ENCODE measurements at regions not wholly inside any gene's neighbourhood (a gene's known extent, or its start where the extent isn't known, plus 50 kb on each side); places are given as distances from the start of the nearest gene placed in this dataset.
A peak's percentile ranks its signal among the peaks of the same experiment; 100 is the strongest.
"Not testable (repeated sequence)": the region's sequence is repeated elsewhere in the genome, so short reads cannot be mapped to it uniquely, and the experiment has no call there.

GRCh38 chr12:112615196-112615595 is 176.4 kb upstream of the RPH3A start:
- no peak for DNase-seq (ENCODE audit: low spot score)
- no peak for FAIRE-seq

GRCh38 chr12:112616469-112617152 is 174.9 kb upstream of the RPH3A start:
- FAIRE-seq, result no peak

GRCh38 chr12:112617153-112617505 is 174.4 kb upstream of the RPH3A start:
- DNase-seq (ENCODE audit: low spot score) (no peak), FAIRE-seq (no peak)

More at GRCh38 chr12:112616469-112617152, 174.9 kb upstream of the RPH3A start:
- DNase-seq (ENCODE audit: low spot score), result no peak

GRCh38 chr12:112627851-112628250 is 163.7 kb upstream of the RPH3A start:
- DNase-seq (ENCODE audit: low spot score) (no peak), FAIRE-seq (no peak)

GRCh38 chr12:112631974-112632373 is 159.6 kb upstream of the RPH3A start:
- FAIRE-seq, result not testable (repeated sequence)

GRCh38 chr12:112635036-112635435 is 156.5 kb upstream of the RPH3A start:
- DNase-seq (ENCODE audit: low spot score), result no peak
- no peak for FAIRE-seq

More at GRCh38 chr12:112631974-112632373, 159.6 kb upstream of the RPH3A start:
- not testable (repeated sequence) for DNase-seq (ENCODE audit: low spot score)

GRCh38 chr12:112638420-112638819 is 153.1 kb upstream of the RPH3A start:
- FAIRE-seq, result no peak
- no peak for DNase-seq (ENCODE audit: low spot score)

GRCh38 chr12:112645586-112645985 is 146.0 kb upstream of the RPH3A start:
- no peak for DNase-seq (ENCODE audit: low spot score)
- FAIRE-seq, result no peak

- DNase-seq (ENCODE audit: low spot score), result no peak
- no peak for FAIRE-seq
Observed at GRCh38 chr12:112656141-112656540, 135.4 kb upstream of the RPH3A start.

- peak; percentile 53 for DNase-seq (ENCODE audit: low spot score)
Observed at GRCh38 chr12:112664569-112664968, 127.0 kb upstream of the RPH3A start.

GRCh38 chr12:112665958-112666357 is 125.6 kb upstream of the RPH3A start:
- DNase-seq (ENCODE audit: low spot score) (no peak), FAIRE-seq (no peak)

More at GRCh38 chr12:112664569-112664968, 127.0 kb upstream of the RPH3A start:
- FAIRE-seq, result no peak

GRCh38 chr12:112671564-112671963 is 120.0 kb upstream of the RPH3A start:
- DNase-seq (ENCODE audit: low spot score) (no peak), FAIRE-seq (no peak)

- FAIRE-seq (no peak), DNase-seq (ENCODE audit: low spot score) (no peak)
Observed at GRCh38 chr12:112674539-112674938, 117.0 kb upstream of the RPH3A start.

- FAIRE-seq, result no peak
- DNase-seq (ENCODE audit: low spot score), result no peak
Observed at GRCh38 chr12:112676507-112676906, 115.0 kb upstream of the RPH3A start.

GRCh38 chr12:112677050-112677765 is 114.3 kb upstream of the RPH3A start:
- FAIRE-seq, result no peak
- DNase-seq (ENCODE audit: low spot score), result no peak

- DNase-seq (ENCODE audit: low spot score) (no peak), FAIRE-seq (no peak)
Observed at GRCh38 chr12:112680993-112681392, 110.6 kb upstream of the RPH3A start.

GRCh38 chr12:112682586-112682985 is 109.0 kb upstream of the RPH3A start:
- DNase-seq (ENCODE audit: low spot score), result no peak
- no peak for FAIRE-seq

- no peak for FAIRE-seq
Observed at GRCh38 chr12:112684742-112685141, 106.8 kb upstream of the RPH3A start.

GRCh38 chr12:112685321-112685720 is 106.2 kb upstream of the RPH3A start:
- FAIRE-seq, result no peak
- DNase-seq (ENCODE audit: low spot score), result no peak

More at GRCh38 chr12:112684742-112685141, 106.8 kb upstream of the RPH3A start:
- no peak for DNase-seq (ENCODE audit: low spot score)

- DNase-seq (ENCODE audit: low spot score) (peak; percentile 48), FAIRE-seq (peak; percentile 32)
Observed at GRCh38 chr12:112686373-112686772, 105.2 kb upstream of the RPH3A start.

GRCh38 chr12:112694065-112694464 is 97.5 kb upstream of the RPH3A start:
- FAIRE-seq (no peak), DNase-seq (ENCODE audit: low spot score) (no peak)

GRCh38 chr12:112697441-112697840 is 94.1 kb upstream of the RPH3A start:
- not testable (repeated sequence) for FAIRE-seq; DNase-seq (ENCODE audit: low spot score)

Measured in urothelium cell line (cell line).